ENCODE measurements at regions not wholly inside any gene's neighbourhood (a gene's known extent, or its start where the extent isn't known, plus 50 kb on each side); places are given as distances from the start of the nearest gene placed in this dataset.

DNA sequence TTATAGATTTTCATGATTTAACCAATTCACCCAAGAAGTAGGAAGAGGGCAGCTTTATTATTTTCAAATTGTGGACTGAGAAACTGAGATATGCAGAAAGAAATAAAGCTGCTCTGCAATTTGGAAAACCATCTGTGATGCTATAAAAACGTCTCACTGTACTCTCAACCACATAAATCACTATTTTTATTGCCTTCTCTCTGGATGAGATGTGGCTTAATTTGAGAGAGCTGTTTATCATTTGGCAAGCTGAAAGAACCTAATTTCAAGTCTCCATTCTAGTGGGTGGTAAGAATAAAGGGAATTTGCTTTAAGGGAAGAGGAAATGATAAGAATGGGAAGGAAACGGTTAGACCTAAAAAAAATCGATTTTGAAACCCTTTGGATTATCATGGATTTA, 49.9 kb upstream of the CYP1B1 start:
- TF ChIP-seq, protein P1, sequence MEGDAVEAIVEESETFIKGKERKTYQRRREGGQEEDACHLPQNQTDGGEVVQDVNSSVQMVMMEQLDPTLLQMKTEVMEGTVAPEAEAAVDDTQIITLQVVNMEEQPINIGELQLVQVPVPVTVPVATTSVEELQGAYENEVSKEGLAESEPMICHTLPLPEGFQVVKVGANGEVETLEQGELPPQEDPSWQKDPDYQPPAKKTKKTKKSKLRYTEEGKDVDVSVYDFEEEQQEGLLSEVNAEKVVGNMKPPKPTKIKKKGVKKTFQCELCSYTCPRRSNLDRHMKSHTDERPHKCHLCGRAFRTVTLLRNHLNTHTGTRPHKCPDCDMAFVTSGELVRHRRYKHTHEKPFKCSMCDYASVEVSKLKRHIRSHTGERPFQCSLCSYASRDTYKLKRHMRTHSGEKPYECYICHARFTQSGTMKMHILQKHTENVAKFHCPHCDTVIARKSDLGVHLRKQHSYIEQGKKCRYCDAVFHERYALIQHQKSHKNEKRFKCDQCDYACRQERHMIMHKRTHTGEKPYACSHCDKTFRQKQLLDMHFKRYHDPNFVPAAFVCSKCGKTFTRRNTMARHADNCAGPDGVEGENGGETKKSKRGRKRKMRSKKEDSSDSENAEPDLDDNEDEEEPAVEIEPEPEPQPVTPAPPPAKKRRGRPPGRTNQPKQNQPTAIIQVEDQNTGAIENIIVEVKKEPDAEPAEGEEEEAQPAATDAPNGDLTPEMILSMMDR (IDR thresholded peaks at IDR 0.05; ENCODE audit: low read depth, low read length), result no peak
- Histone ChIP-seq H3K4me3 (ENCODE audit: low read depth, low read length) (no peak overlapping the region), H3K36me3 (no peaks in the 10 kb centered on the region), H3K27me3 (ENCODE audit: insufficient read depth, low read depth, severe bottlenecking) (no peaks in the 10 kb centered on the region), H3K27ac (no peak overlapping the region), H3K9me3 (ENCODE audit: severe bottlenecking) (peaks cover 13% of the 10 kb centered on the region)
- no peak for DNase-seq
